NB4 (cell line): ENCODE measurements at regions not wholly inside any gene's neighbourhood (a gene's known extent, or its start where the extent isn't known, plus 50 kb on each side); places are given as distances from the start of the nearest gene placed in this dataset.
A peak's percentile ranks its signal among the peaks of the same experiment; 100 is the strongest.

ENCODE experiments used
- DNase-seq: peaks from one replicate; pipeline ENCODE4 v3.0.0; 2010; ENCODE audit warnings: low read depth
- H3K4me3 ChIP-seq: one replicate; pipeline ENCODE4 v1.5.1; 2011; ENCODE audit warnings: mild to moderate bottlenecking, low read depth, low read length, moderate library complexity
- CTCF ChIP-seq: IDR thresholded peaks from one replicate; pipeline ENCODE4 v1.5.1; 2012; ENCODE audit warnings: low read depth, low read length
- MYC ChIP-seq: IDR thresholded peaks from 2 replicates; pipeline ENCODE4 v1.6.1; 2011; ENCODE audit warnings: low read depth, low read length
- POLR2A ChIP-seq: IDR thresholded peaks from 2 replicates; pipeline ENCODE4 v1.6.1; 2011; ENCODE audit warnings: mild to moderate bottlenecking; ENCODE audit not compliant: insufficient read length; ENCODE audit errors: extremely low read depth
- TF ChIP-seq, protein P1 (sequence below): IDR thresholded peaks from 2 replicates; pipeline ENCODE4 v1.6.1; 2011; ENCODE audit warnings: low read depth, low read length

DNA sequence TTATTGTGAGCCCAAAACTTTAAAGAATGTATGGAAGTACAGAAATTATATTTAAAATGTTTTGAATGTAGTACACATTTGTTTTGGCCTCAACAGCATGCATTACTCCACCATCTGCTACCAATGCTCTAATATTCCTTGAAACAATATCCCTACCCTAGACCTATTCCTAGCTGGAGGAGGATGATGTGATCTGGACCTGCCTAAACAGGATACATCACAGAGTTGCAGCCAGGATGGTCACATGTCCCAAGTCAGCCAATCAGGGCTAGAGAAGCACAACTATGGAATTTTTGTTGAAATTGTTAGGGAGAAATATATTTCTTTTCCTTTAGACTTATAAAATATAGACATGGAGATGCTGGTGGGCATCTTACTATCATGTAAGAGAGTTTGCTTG, 623.3 kb upstream of the NR5A2 start:
- DNase-seq, result no peak
- no peak overlapping the region for H3K4me3 ChIP-seq
- TF ChIP-seq, protein P1, sequence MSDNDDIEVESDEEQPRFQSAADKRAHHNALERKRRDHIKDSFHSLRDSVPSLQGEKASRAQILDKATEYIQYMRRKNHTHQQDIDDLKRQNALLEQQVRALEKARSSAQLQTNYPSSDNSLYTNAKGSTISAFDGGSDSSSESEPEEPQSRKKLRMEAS, result no peak
- TF ChIP-seq MYC (no peak), POLR2A (no peak), CTCF (no peak)

- no peak overlapping the region for H3K4me3 ChIP-seq
- TF ChIP-seq MYC, result no peak
- TF ChIP-seq, protein P1, result no peak
- no peak for TF ChIP-seq CTCF
- no peak for DNase-seq
Observed at GRCh38 chr1:199404976-199405375, 622.5 kb upstream of the NR5A2 start.

GRCh38 chr1:199405634-199406196, 621.8 kb upstream of the NR5A2 start:
- H3K4me3 ChIP-seq, result no peak overlapping the region
- no peak for TF ChIP-seq POLR2A
- TF ChIP-seq, protein P1, result no peak
- DNase-seq, result no peak

DNA sequence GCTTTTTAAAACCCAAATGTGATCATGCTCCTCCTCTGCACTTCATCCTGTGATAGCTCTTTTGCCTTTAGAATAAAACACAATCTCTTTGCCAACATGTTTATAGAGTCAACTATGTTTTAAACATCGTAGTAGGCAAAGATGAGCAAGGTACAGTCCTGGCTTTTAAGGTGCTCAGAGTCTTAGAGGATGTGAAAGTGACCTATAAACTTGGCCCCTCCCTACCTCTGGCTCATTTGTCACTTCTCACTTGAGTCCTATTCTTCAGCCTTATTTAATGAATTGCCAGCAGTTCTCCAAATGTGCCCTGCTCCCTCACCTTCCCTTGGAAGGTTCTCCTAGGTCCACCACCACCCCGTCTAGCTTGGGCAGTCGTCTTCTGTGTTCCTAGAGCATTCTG, 617.0 kb upstream of the NR5A2 start:
- no peak overlapping the region for H3K4me3 ChIP-seq
- DNase-seq, result no peak
- TF ChIP-seq POLR2A, result no peak
- TF ChIP-seq, protein P1, result no peak
- no peak for TF ChIP-seq MYC
- TF ChIP-seq CTCF, result no peak

- TF ChIP-seq, protein P1, result no peak
- TF ChIP-seq CTCF, result no peak
- TF ChIP-seq POLR2A, result no peak
- TF ChIP-seq MYC, result no peak
- H3K4me3 ChIP-seq, result no peak overlapping the region
- DNase-seq, result no peak
Observed at GRCh38 chr1:199411506-199411905, 616.0 kb upstream of the NR5A2 start.

GRCh38 chr1:199422206-199422605, 605.3 kb upstream of the NR5A2 start:
- peak; percentile 20 for DNase-seq
- TF ChIP-seq MYC (no peak), CTCF (no peak), POLR2A (no peak)
- TF ChIP-seq, protein P1, result no peak
- H3K4me3 ChIP-seq, result no peak overlapping the region
